B cell (primary cell): ENCODE measurements at regions not wholly inside any gene's neighbourhood (a gene's known extent, or its start where the extent isn't known, plus 50 kb on each side); places are given as distances from the start of the nearest gene placed in this dataset. TPM values are rescaled to one million over a fixed set of nuclear protein-coding genes. Genes with fewer than 3 reads are reported as not detected.

ENCODE experiments used
- ATAC-seq: fragments of 200-7000 bp; cut with Tn5 transposase; one replicate; pipeline ENCODE4 v1.10.0; 2021; ENCODE audit warnings: low read depth, mild to moderate bottlenecking, moderate number of reproducible peaks, moderate library complexity
- CTCF ChIA-PET: fragments of 350-600 bp; sonication (Branson Sonifier 250); formaldehyde crosslinking; loops from one replicate; lab custom pipeline; 2021; ENCODE audit warnings: antibody characterized with exemption, inconsistent platforms; lab: Charles Lee
- POLR2A ChIA-PET: fragments of 350-600 bp; sonication (Branson Sonifier 250); formaldehyde crosslinking; loops from one replicate; lab custom pipeline; 2021; ENCODE audit warnings: antibody characterized with exemption; lab: Charles Lee
- DNase-seq: peaks from one replicate; pipeline ENCODE4 v3.0.0; 2013
- H2AFZ ChIP-seq: 2 replicates; pipeline ENCODE4 v1.6.1; 2012; ENCODE audit warnings: mild to moderate bottlenecking, low read depth, low read length; ENCODE audit not compliant: insufficient read depth, poor library complexity, severe bottlenecking
- H3K27ac ChIP-seq, 2 donors: 1 replicate in 1 of 2; 2 replicates in 1 of 2; pipeline ENCODE4 v1.5.1; 2012 to 2013; ENCODE audit warnings: low read length in 2 of 2, mild to moderate bottlenecking in 2 of 2, moderate library complexity in 1 of 2
- H3K27me3 ChIP-seq, 4 experiments: fragments of 200-600 bp in 1 of 4; sonication (generic) in 1 of 4; replicated peaks in 1 of 4; 1 replicate in 2 of 4; 2 replicates in 2 of 4; pipeline versions ENCODE4 v1.6.1 to v1.7.0; 2013 to 2016; ENCODE audit warnings: low read length in 3 of 4, mild to moderate bottlenecking in 2 of 4, mixed read lengths in 1 of 4, moderate library complexity in 1 of 4; ENCODE audit not compliant: insufficient read depth in 4 of 4, control insufficient read depth in 3 of 4; ENCODE audit errors: control extremely low read depth in 1 of 4
- H3K36me3 ChIP-seq, 2 experiments: replicated peaks in 1 of 2; 1 replicate in 1 of 2; 2 replicates in 1 of 2; pipeline versions ENCODE4 v1.6.1 to v1.7.1; 2013; ENCODE audit warnings: low read length in 1 of 2; ENCODE audit not compliant: insufficient read depth in 2 of 2, control insufficient read depth in 1 of 2; ENCODE audit errors: control extremely low read depth in 1 of 2, extremely low read depth in 1 of 2
- H3K4me1 ChIP-seq, 2 donors: fragments of 200-600 bp in 1 of 2; sonication (generic) in 1 of 2; 1 replicate in 1 of 2; 2 replicates in 1 of 2; pipeline versions ENCODE4 v1.5.1 to v1.6.1; 2013 to 2017; ENCODE audit warnings: low read length in 2 of 2; ENCODE audit not compliant: control insufficient read depth in 2 of 2, insufficient read depth in 2 of 2
- H3K4me2 ChIP-seq: replicated peaks from 2 replicates; pipeline ENCODE3; 2012; ENCODE audit warnings: mild to moderate bottlenecking, low read depth, low read length; ENCODE audit not compliant: poor library complexity, severe bottlenecking
- H3K4me3 ChIP-seq, 5 experiments: fragments of 200-600 bp in 1 of 5; sonication (generic) in 1 of 5; 1 replicate in 3 of 5; 2 replicates in 2 of 5; pipeline versions ENCODE4 v1.5.1 to v1.7.0; 2011 to 2016; ENCODE audit warnings: low read length in 4 of 5, mild to moderate bottlenecking in 4 of 5, low read depth in 2 of 5, control low read depth in 1 of 5, moderate library complexity in 1 of 5; ENCODE audit not compliant: insufficient read depth in 1 of 5; ENCODE audit errors: control extremely low read depth in 1 of 5, extremely low read depth in 1 of 5
- H3K79me2 ChIP-seq: fragments of 200-600 bp; sonication (generic); one replicate; pipeline ENCODE4 v1.6.0; 2016; ENCODE audit warnings: low read length; ENCODE audit not compliant: control insufficient read depth, insufficient read depth
- H3K9ac ChIP-seq: fragments of 200-600 bp; sonication (generic); 2 replicates; pipeline ENCODE4 v1.6.1; 2017; ENCODE audit warnings: mild to moderate bottlenecking, low read length, moderate library complexity
- H3K9me3 ChIP-seq, 3 donors: one replicate each; pipeline versions ENCODE4 v1.6.1 to v1.7.1; 2013; ENCODE audit warnings: low read length in 2 of 3; ENCODE audit not compliant: control insufficient read depth in 2 of 3, insufficient read depth in 1 of 3; ENCODE audit errors: control extremely low read depth in 1 of 3
- H4K20me1 ChIP-seq: 2 replicates; pipeline ENCODE4 v1.6.0; 2012; ENCODE audit warnings: mild to moderate bottlenecking, low read length; ENCODE audit not compliant: insufficient read depth, control insufficient read depth, poor library complexity, severe bottlenecking
- H3K27ac Mint-ChIP-seq: one replicate; pipeline ENCODE4 v1.8.0; 2021; ENCODE audit warnings: mixed read lengths
- H3K27me3 Mint-ChIP-seq: one replicate; pipeline ENCODE4 v1.8.0; 2021; ENCODE audit warnings: mixed read lengths
- H3K4me1 Mint-ChIP-seq: one replicate; pipeline ENCODE4 v1.8.0; 2021; ENCODE audit warnings: mixed read lengths
- H3K4me3 Mint-ChIP-seq: one replicate; pipeline ENCODE4 v1.8.0; 2021; ENCODE audit warnings: mixed read lengths
- H3K9me3 Mint-ChIP-seq: one replicate; pipeline ENCODE4 v1.8.0; 2022; ENCODE audit warnings: mixed read lengths; ENCODE audit not compliant: insufficient read depth
- CTCF ChIP-seq: fragments of 200-600 bp; IDR thresholded peaks from one replicate; pipeline ENCODE4 v1.8.0; 2022; ENCODE audit warnings: antibody characterized with exemption, mild to moderate bottlenecking
- EZH2 ChIP-seq: IDR thresholded peaks from 2 replicates; pipeline ENCODE4 v1.6.1; 2012; ENCODE audit warnings: borderline replicate concordance, low read depth, mild to moderate bottlenecking, moderate library complexity, low read length; ENCODE audit not compliant: insufficient read depth, poor library complexity, severe bottlenecking
- WGBS: methylation state at CpG from one replicate; pipeline ENCODE4 v1.1.5; 2013; ENCODE audit warnings: missing lambda C conversion rate; ENCODE audit not compliant: insufficient coverage; 5-methylcytosine and 5-hydroxymethylcytosine counted together
- intact Hi-C: fragments of 100-400 bp; cut with micrococcal nuclease; formaldehyde crosslinking; loops from one replicate; pipeline ENCODE4 v1.10.0; 2022
- small RNA-seq: library from RNA; depleted of rRNA; stranded (forward); fragments of <200 nt; gene quantifications from one replicate; pipeline ENCODE3, GENCODE V24; 2012; ENCODE audit warnings: low replicate concordance, low read depth; ENCODE audit not compliant: insufficient read length

- no peak overlapping the region for H3K4me3 ChIP-seq
- DNase-seq = no peak
- no peaks in the 10 kb centered on the region for H3K9me3 ChIP-seq
- Mint-ChIP-seq H3K27me3 (no peaks in the 10 kb centered on the region), H3K4me1 (no peaks in the 10 kb centered on the region), H3K27ac (no peak overlapping the region), H3K4me3 (no peak overlapping the region), H3K9me3 (peaks cover 7% of the 10 kb centered on the region)
- no peaks in the 10 kb centered on the region for H3K27me3 ChIP-seq
- no peak for ATAC-seq
- no peaks in the 10 kb centered on the region for H3K79me2 ChIP-seq
- no peak overlapping the region for H3K4me2 ChIP-seq
- WGBS = 33% methylated on average over 3 of the region's 6 CpGs
- ChIA-PET POLR2A (no interaction called here), CTCF (interaction anchor here (1.0 kb wide), 1 partner anchor 1274 kb away, joined by 3 read pairs; the partner anchor contains the start of gene ZPBP)
- no peak overlapping the region for H3K9ac ChIP-seq
- no peak overlapping the region for H3K27ac ChIP-seq
- H4K20me1 ChIP-seq = no peaks in the 10 kb centered on the region
- TF ChIP-seq CTCF (peak; percentile 10), EZH2 (no peak)
- no peak overlapping the region for H2AFZ ChIP-seq
- H3K36me3 ChIP-seq = no peaks in the 10 kb centered on the region
- intact Hi-C loops = loop anchor here (5.0 kb wide), 1 partner anchor 1275 kb away; the partner anchor contains the start of gene ZPBP
- H3K4me1 ChIP-seq = no peaks in the 10 kb centered on the region
Measured at GRCh38 chr7:51366930-51367613, 50.5 kb upstream of the COBL start.

Small RNA genes in the stretch of these regions (small RNA-seq; reads per million reads assigned to genes)
- gene RF00322 (not detected), gene RN7SL292P (not detected), gene ROBO2P1 (not detected)
